HCT116 (cell line): ENCODE measurements at regions not wholly inside any gene's neighbourhood (a gene's known extent, or its start where the extent isn't known, plus 50 kb on each side); places are given as distances from the start of the nearest gene placed in this dataset.

Experiments
- ATAC-seq: fragments of 200-7000 bp; cut with Tn5 transposase; 2 replicates; pipeline ENCODE4 v1.9.1; 2020; ENCODE audit warnings: mild to moderate bottlenecking, moderate library complexity
- BruUV-seq: library from RNA; stranded (reverse); fragments of 400-500 nt; replicated peaks from 2 replicates; lab custom pipeline; 2021; lab: Mats Ljungman, UMichigan
- CTCF ChIA-PET: fragments of 300-600 bp; sonication (Branson Sonifier 250); formaldehyde crosslinking; loops from one replicate; lab custom pipeline; 2021; ENCODE audit warnings: antibody characterized with exemption; lab: Charles Lee
- POLR2A ChIA-PET: fragments of 300-600, 350-600 bp; sonication (Branson Sonifier 250); formaldehyde crosslinking; loops from one replicate; lab custom pipeline; 2021; ENCODE audit warnings: antibody characterized with exemption; lab: Charles Lee
- RAD21 ChIA-PET, 2 experiments: fragments of 300-600 bp; sonication (Branson Sonifier 250); formaldehyde crosslinking; loops; one replicate each; lab custom pipeline; 2023; ENCODE audit warnings: low total read pairs in 2 of 2; ENCODE audit not compliant: uncharacterized antibody in 2 of 2, unreplicated experiment in 2 of 2, low non-redundant PET in 1 of 2; lab: Charles Lee
- DNase-seq: peaks from one replicate; pipeline ENCODE4 v3.0.0-alpha.2; 2010; ENCODE audit warnings: low read depth, low spot score
- H2AFZ ChIP-seq: fragments of 200-600 bp; shearing (Covaris generic), sonication (generic); 2 replicates; pipeline ENCODE4 v1.6.1; 2017; ENCODE audit warnings: low read depth, mixed run types, mixed read lengths, antibody characterized with exemption, low read length; ENCODE audit not compliant: poor library complexity, severe bottlenecking
- H3K27ac ChIP-seq: 2 replicates; pipeline ENCODE4 v1.5.1; 2012; ENCODE audit warnings: low read depth, low read length
- H3K27me3 ChIP-seq: fragments of 200-600 bp; sonication (generic); 2 replicates; pipeline ENCODE4 v1.6.1; 2016; ENCODE audit warnings: mixed run types, low read length, mixed read lengths; ENCODE audit not compliant: insufficient read depth
- H3K36me3 ChIP-seq, 2 experiments: fragments of 200-500 bp in 1 of 2; fragments of 200-600 bp in 1 of 2; sonication (Bioruptor generic) in 1 of 2; sonication (generic) in 1 of 2; 2 replicates each; pipeline versions ENCODE4 v1.5.1 to v1.6.1; 2014 to 2016; ENCODE audit warnings: low read length in 2 of 2, inconsistent platforms in 1 of 2, mixed read lengths in 1 of 2, mixed run types in 1 of 2; ENCODE audit not compliant: insufficient read depth in 2 of 2, control insufficient read depth in 1 of 2
- H3K4me1 ChIP-seq, 2 experiments: fragments of 200-600 bp in 1 of 2; sonication (generic) in 1 of 2; 2 replicates each; pipeline versions ENCODE4 v1.5.1 to v1.6.1; 2012 to 2017; ENCODE audit warnings: low read length in 2 of 2, inconsistent platforms in 1 of 2, mild to moderate bottlenecking in 1 of 2, mixed read lengths in 1 of 2, mixed run types in 1 of 2, moderate library complexity in 1 of 2; ENCODE audit not compliant: insufficient read depth in 2 of 2, control insufficient read depth in 1 of 2
- H3K4me2 ChIP-seq: fragments of 200-600 bp; sonication (generic); 2 replicates; pipeline ENCODE4 v1.6.1; 2017; ENCODE audit warnings: mixed run types, low read length, mixed read lengths
- H3K4me3 ChIP-seq, 2 experiments: fragments of 200-600 bp in 1 of 2; sonication (generic) in 1 of 2; replicated peaks in 1 of 2; 2 replicates each; pipeline ENCODE4 v1.5.1; 2011 to 2016; ENCODE audit warnings: low read length in 2 of 2, control low read depth in 1 of 2, low read depth in 1 of 2, mild to moderate bottlenecking in 1 of 2, mixed read lengths in 1 of 2, mixed run types in 1 of 2
- H3K79me2 ChIP-seq: fragments of 200-600 bp; sonication (generic); 2 replicates; pipeline ENCODE4 v1.6.1; 2017; ENCODE audit warnings: mild to moderate bottlenecking, mixed run types, low read length, moderate library complexity, mixed read lengths; ENCODE audit not compliant: insufficient read depth
- H3K9ac ChIP-seq: fragments of 200-600 bp; sonication (generic); 2 replicates; pipeline ENCODE4 v1.6.1; 2016; ENCODE audit warnings: low read length, mixed read lengths
- H3K9me2 ChIP-seq: fragments of 200-600 bp; sonication (generic), shearing (Covaris generic); 2 replicates; pipeline ENCODE4 v1.6.1; 2017; ENCODE audit warnings: mixed run types, mild to moderate bottlenecking, moderate library complexity; ENCODE audit not compliant: insufficient read depth
- H3K9me3 ChIP-seq, 2 experiments: fragments of 200-500 bp in 1 of 2; fragments of 200-600 bp in 1 of 2; sonication (Bioruptor generic) in 1 of 2; sonication (generic) in 1 of 2; 2 replicates each; pipeline ENCODE4 v1.6.1; 2014 to 2017; ENCODE audit warnings: low read length in 2 of 2, mixed read lengths in 2 of 2, inconsistent platforms in 1 of 2, low read depth in 1 of 2, mild to moderate bottlenecking in 1 of 2, mixed run types in 1 of 2, moderate library complexity in 1 of 2; ENCODE audit not compliant: control insufficient read depth in 1 of 2, insufficient read depth in 1 of 2
- H4K20me1 ChIP-seq: fragments of 200-600 bp; sonication (generic), shearing (Covaris generic); 2 replicates; pipeline ENCODE4 v1.6.1; 2017; ENCODE audit warnings: mixed run types, mild to moderate bottlenecking, moderate library complexity; ENCODE audit not compliant: insufficient read depth
- CEBPB ChIP-seq: IDR thresholded peaks from 2 replicates; pipeline ENCODE4 v1.6.1; 2012; ENCODE audit warnings: low read depth
- EGR1 ChIP-seq: IDR thresholded peaks from 2 replicates; pipeline ENCODE4 v1.6.1; 2012; ENCODE audit warnings: low read depth
- ELF1 ChIP-seq: IDR thresholded peaks from 2 replicates; pipeline ENCODE4 v1.6.1; 2012; ENCODE audit warnings: low read depth, borderline replicate concordance
- FOSL1 ChIP-seq: IDR thresholded peaks from 2 replicates; pipeline ENCODE4 v1.6.1; 2012; ENCODE audit warnings: low read depth
- JUND ChIP-seq: IDR thresholded peaks from 2 replicates; pipeline ENCODE4 v1.6.1; 2012
- POLR2A ChIP-seq: IDR thresholded peaks from 2 replicates; pipeline ENCODE4 v1.7.0; 2011; ENCODE audit warnings: borderline replicate concordance; ENCODE audit not compliant: insufficient read depth, insufficient read length; ENCODE audit errors: extremely low read depth
- POLR2AphosphoS5 ChIP-seq: IDR thresholded peaks from 2 replicates; pipeline ENCODE4 v1.6.1; 2011; ENCODE audit warnings: mild to moderate bottlenecking, low read depth, low read length, moderate library complexity
- REST ChIP-seq: IDR thresholded peaks from 2 replicates; pipeline ENCODE4 v1.6.1; 2012; ENCODE audit warnings: low read depth
- SIN3A ChIP-seq: IDR thresholded peaks from 2 replicates; pipeline ENCODE4 v1.6.1; 2012; ENCODE audit warnings: low read depth
- SRF ChIP-seq: IDR thresholded peaks from 2 replicates; pipeline ENCODE4 v1.6.1; 2012; ENCODE audit warnings: low read depth
- TCF7L2 ChIP-seq: IDR thresholded peaks from 2 replicates; pipeline ENCODE4 v1.7.0; 2011; ENCODE audit warnings: borderline replicate concordance, inconsistent platforms; ENCODE audit not compliant: insufficient read depth, insufficient read length; ENCODE audit errors: extremely low read depth
- YY1 ChIP-seq: IDR thresholded peaks from 2 replicates; pipeline ENCODE4 v1.6.1; 2011; ENCODE audit warnings: low read length, low read depth, moderate library complexity, mild to moderate bottlenecking; ENCODE audit not compliant: insufficient replicate concordance; ENCODE audit errors: extremely low read depth
- intact Hi-C: fragments of 100-400 bp; cut with micrococcal nuclease; formaldehyde crosslinking; loops from 2 replicates; pipeline ENCODE4 v1.10.0; 2022
- TF ChIP-seq, protein P1 (sequence below): IDR thresholded peaks from 2 replicates; pipeline ENCODE4 v1.6.1; 2012
- TF ChIP-seq, protein P2 (sequence below): IDR thresholded peaks from 2 replicates; pipeline ENCODE4 v1.6.1; 2011; ENCODE audit warnings: mild to moderate bottlenecking, low read length, moderate library complexity; ENCODE audit not compliant: insufficient replicate concordance; ENCODE audit errors: extremely low read depth
- TF ChIP-seq, protein P3 (sequence below), 3 experiments: fragments of 200-600 bp in 1 of 3; sonication (generic) in 1 of 3; IDR thresholded peaks in 2 of 3; conservative IDR thresholded peaks in 1 of 3; 2 replicates each; pipeline ENCODE4 v1.5.1; 2012 to 2017; ENCODE audit warnings: low read depth in 2 of 3, low read length in 2 of 3, antibody characterized with exemption in 1 of 3, borderline replicate concordance in 1 of 3, control low read depth in 1 of 3, mild to moderate bottlenecking in 1 of 3, mixed read lengths in 1 of 3, mixed run types in 1 of 3, moderate library complexity in 1 of 3; ENCODE audit not compliant: insufficient read depth in 1 of 3

GRCh38 chr1:22248746-22249145 is 105.8 kb upstream of the WNT4 start:
- H3K36me3 ChIP-seq: no peaks in the 10 kb centered on the region
- BruUV-seq: no TSS peak
- ATAC-seq (no peak), DNase-seq (no peak)
- ChIA-PET CTCF (no interaction called here), RAD21 (no interaction called here), POLR2A (no interaction called here)
- H3K27me3 ChIP-seq: no peaks in the 10 kb centered on the region
- H3K79me2 ChIP-seq: no peaks in the 10 kb centered on the region
- no peaks in the 10 kb centered on the region for H3K9me2 ChIP-seq
- no peak overlapping the region for H3K27ac ChIP-seq
- H2AFZ ChIP-seq: no peak overlapping the region
- TF ChIP-seq SIN3A (no peak), POLR2AphosphoS5 (no peak), ELF1 (no peak), POLR2A (no peak), CEBPB (no peak), SRF (no peak), JUND (no peak), EGR1 (no peak), REST (no peak), TCF7L2 (no peak), YY1 (no peak), FOSL1 (no peak)
- TF ChIP-seq, protein P1, sequence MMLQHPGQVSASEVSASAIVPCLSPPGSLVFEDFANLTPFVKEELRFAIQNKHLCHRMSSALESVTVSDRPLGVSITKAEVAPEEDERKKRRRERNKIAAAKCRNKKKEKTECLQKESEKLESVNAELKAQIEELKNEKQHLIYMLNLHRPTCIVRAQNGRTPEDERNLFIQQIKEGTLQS: no peak
- TF ChIP-seq, protein P2, sequence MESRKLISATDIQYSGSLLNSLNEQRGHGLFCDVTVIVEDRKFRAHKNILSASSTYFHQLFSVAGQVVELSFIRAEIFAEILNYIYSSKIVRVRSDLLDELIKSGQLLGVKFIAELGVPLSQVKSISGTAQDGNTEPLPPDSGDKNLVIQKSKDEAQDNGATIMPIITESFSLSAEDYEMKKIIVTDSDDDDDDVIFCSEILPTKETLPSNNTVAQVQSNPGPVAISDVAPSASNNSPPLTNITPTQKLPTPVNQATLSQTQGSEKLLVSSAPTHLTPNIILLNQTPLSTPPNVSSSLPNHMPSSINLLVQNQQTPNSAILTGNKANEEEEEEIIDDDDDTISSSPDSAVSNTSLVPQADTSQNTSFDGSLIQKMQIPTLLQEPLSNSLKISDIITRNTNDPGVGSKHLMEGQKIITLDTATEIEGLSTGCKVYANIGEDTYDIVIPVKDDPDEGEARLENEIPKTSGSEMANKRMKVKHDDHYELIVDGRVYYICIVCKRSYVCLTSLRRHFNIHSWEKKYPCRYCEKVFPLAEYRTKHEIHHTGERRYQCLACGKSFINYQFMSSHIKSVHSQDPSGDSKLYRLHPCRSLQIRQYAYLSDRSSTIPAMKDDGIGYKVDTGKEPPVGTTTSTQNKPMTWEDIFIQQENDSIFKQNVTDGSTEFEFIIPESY: no peak
- TF ChIP-seq, protein P3, sequence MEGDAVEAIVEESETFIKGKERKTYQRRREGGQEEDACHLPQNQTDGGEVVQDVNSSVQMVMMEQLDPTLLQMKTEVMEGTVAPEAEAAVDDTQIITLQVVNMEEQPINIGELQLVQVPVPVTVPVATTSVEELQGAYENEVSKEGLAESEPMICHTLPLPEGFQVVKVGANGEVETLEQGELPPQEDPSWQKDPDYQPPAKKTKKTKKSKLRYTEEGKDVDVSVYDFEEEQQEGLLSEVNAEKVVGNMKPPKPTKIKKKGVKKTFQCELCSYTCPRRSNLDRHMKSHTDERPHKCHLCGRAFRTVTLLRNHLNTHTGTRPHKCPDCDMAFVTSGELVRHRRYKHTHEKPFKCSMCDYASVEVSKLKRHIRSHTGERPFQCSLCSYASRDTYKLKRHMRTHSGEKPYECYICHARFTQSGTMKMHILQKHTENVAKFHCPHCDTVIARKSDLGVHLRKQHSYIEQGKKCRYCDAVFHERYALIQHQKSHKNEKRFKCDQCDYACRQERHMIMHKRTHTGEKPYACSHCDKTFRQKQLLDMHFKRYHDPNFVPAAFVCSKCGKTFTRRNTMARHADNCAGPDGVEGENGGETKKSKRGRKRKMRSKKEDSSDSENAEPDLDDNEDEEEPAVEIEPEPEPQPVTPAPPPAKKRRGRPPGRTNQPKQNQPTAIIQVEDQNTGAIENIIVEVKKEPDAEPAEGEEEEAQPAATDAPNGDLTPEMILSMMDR (IDR thresholded peaks at IDR 0.05 in 2 of 3, conservative IDR thresholded peaks at IDR 0.05 in 1 of 3; ENCODE audit: borderline replicate concordance in 1 of 3, insufficient read depth in 1 of 3, low read depth in 2 of 3, low read length in 2 of 3): no peak
- intact Hi-C loops: no loop called here
- H3K9me3 ChIP-seq: no peaks in the 10 kb centered on the region
- H3K4me3 ChIP-seq: no peak overlapping the region
- no peak overlapping the region for H3K4me2 ChIP-seq
- H3K9ac ChIP-seq: no peak overlapping the region
- H3K4me1 ChIP-seq: peaks cover 3 to 8% of the 10 kb centered on the region in 2 experiments; a peak in 3 of 4 replicates
- no peaks in the 10 kb centered on the region for H4K20me1 ChIP-seq
